ENCODE measurements at regions not wholly inside any gene's neighbourhood (a gene's known extent, or its start where the extent isn't known, plus 50 kb on each side); places are given as distances from the start of the nearest gene placed in this dataset.

GRCh38 chr9:16153221-16153620, 600.4 kb downstream of the CCDC171 start:
- ChIA-PET POLR2A (no interaction called here), CTCF (no interaction called here)
- DNase-seq (ENCODE audit: extremely low spot score) = no peak
- TF ChIP-seq TARDBP (IDR thresholded peaks at IDR 0.05) = no peak

GRCh38 chr9:16153741-16154140, 600.9 kb downstream of the CCDC171 start:
- ChIA-PET CTCF (no interaction called here), POLR2A (no interaction called here)
- no peak for TF ChIP-seq ZNF384 (IDR thresholded peaks at IDR 0.05)
- no peak for TF ChIP-seq FOXK2 (IDR thresholded peaks at IDR 0.05)
- TF ChIP-seq FOXM1 (IDR thresholded peaks at IDR 0.05; ENCODE audit: borderline replicate concordance) = no peak
- TF ChIP-seq ELF4 (IDR thresholded peaks at IDR 0.05) = no peak
- DNase-seq (ENCODE audit: extremely low spot score) = no peak

GRCh38 chr9:16154521-16155078, 601.8 kb downstream of the CCDC171 start:
- no peak for TF ChIP-seq ZNF384 (IDR thresholded peaks at IDR 0.05)
- no peak for TF ChIP-seq FOXM1 (IDR thresholded peaks at IDR 0.05; ENCODE audit: borderline replicate concordance)
- TF ChIP-seq L3MBTL2 (conservative IDR thresholded peaks at IDR 0.05) = peak; percentile 39; the same call in 1 of the 2 replicates
- peak; percentile 58 for TF ChIP-seq PKNOX1 (IDR thresholded peaks at IDR 0.05)
- TF ChIP-seq FOXK2 (IDR thresholded peaks at IDR 0.05) = no peak
- no peak for TF ChIP-seq TARDBP (IDR thresholded peaks at IDR 0.05)
- POLR2A ChIA-PET = interaction anchor here (0.7 kb wide), 1 partner anchor 1419 kb away, joined by 5 read pairs; no protein-coding TSS in a partner anchor
- DNase-seq (ENCODE audit: extremely low spot score) = peak; percentile 63
- CTCF ChIA-PET = interaction anchor here (0.7 kb wide), 1 partner anchor 234 kb away, joined by 5 read pairs; no protein-coding TSS in a partner anchor

- ChIA-PET POLR2A (no interaction called here), CTCF (no interaction called here)
- DNase-seq (ENCODE audit: extremely low spot score) = no peak
- no peak for TF ChIP-seq BHLHE40 (IDR thresholded peaks at IDR 0.05; ENCODE audit: borderline replicate concordance)
- no peak for TF ChIP-seq TARDBP (IDR thresholded peaks at IDR 0.05)
- no peak for TF ChIP-seq FOXA1 (IDR thresholded peaks at IDR 0.05)
- no peak for TF ChIP-seq CTBP1 (IDR thresholded peaks at IDR 0.05; ENCODE audit: borderline replicate concordance)
- no peak for TF ChIP-seq SUZ12 (IDR thresholded peaks at IDR 0.05)
- no peak for TF ChIP-seq LEF1 (IDR thresholded peaks at IDR 0.05; ENCODE audit: borderline replicate concordance)
- no peak for TF ChIP-seq PKNOX1 (IDR thresholded peaks at IDR 0.05)
These were observed 603.0 kb downstream of the CCDC171 start for GRCh38 chr9:16155878-16156277.

GRCh38 chr9:16157216-16157615, 604.4 kb downstream of the CCDC171 start:
- ChIA-PET POLR2A (no interaction called here), CTCF (no interaction called here)
- no peak for DNase-seq (ENCODE audit: extremely low spot score)
- TF ChIP-seq SUZ12 (IDR thresholded peaks at IDR 0.05) = no peak
- TF ChIP-seq NFRKB (IDR thresholded peaks at IDR 0.05) = no peak
- no peak for TF ChIP-seq L3MBTL2 (conservative IDR thresholded peaks at IDR 0.05)
- TF ChIP-seq TARDBP (IDR thresholded peaks at IDR 0.05) = no peak
- TF ChIP-seq BHLHE40 (IDR thresholded peaks at IDR 0.05; ENCODE audit: borderline replicate concordance) = no peak

- ChIA-PET CTCF (no interaction called here), POLR2A (no interaction called here)
- no peak for DNase-seq (ENCODE audit: extremely low spot score)
- TF ChIP-seq FOXK2 (IDR thresholded peaks at IDR 0.05) (no peak), L3MBTL2 (conservative IDR thresholded peaks at IDR 0.05) (no peak), LEF1 (IDR thresholded peaks at IDR 0.05; ENCODE audit: borderline replicate concordance) (no peak), PKNOX1 (IDR thresholded peaks at IDR 0.05) (no peak), NFRKB (IDR thresholded peaks at IDR 0.05) (no peak), HDGF (IDR thresholded peaks at IDR 0.05; ENCODE audit: borderline replicate concordance) (no peak), ZNF384 (IDR thresholded peaks at IDR 0.05) (no peak), FOXM1 (IDR thresholded peaks at IDR 0.05; ENCODE audit: borderline replicate concordance) (no peak), BHLHE40 (IDR thresholded peaks at IDR 0.05; ENCODE audit: borderline replicate concordance) (no peak), CTBP1 (IDR thresholded peaks at IDR 0.05; ENCODE audit: borderline replicate concordance) (no peak), ARNT (IDR thresholded peaks at IDR 0.05) (no peak), TARDBP (IDR thresholded peaks at IDR 0.05) (no peak), SUZ12 (IDR thresholded peaks at IDR 0.05) (no peak), FOXA1 (IDR thresholded peaks at IDR 0.05) (no peak), ELF4 (IDR thresholded peaks at IDR 0.05) (no peak), SP1 (IDR thresholded peaks at IDR 0.05) (no peak)
These were observed 604.8 kb downstream of the CCDC171 start for GRCh38 chr9:16157651-16158050.

- ChIA-PET POLR2A (no interaction called here), CTCF (interaction anchor here (0.5 kb wide), 1 partner anchor 296 kb away, joined by 4 read pairs; no protein-coding TSS in a partner anchor)
- DNase-seq (ENCODE audit: extremely low spot score) = no peak
- TF ChIP-seq HDGF (IDR thresholded peaks at IDR 0.05; ENCODE audit: borderline replicate concordance) (no peak), NFRKB (IDR thresholded peaks at IDR 0.05) (no peak), L3MBTL2 (conservative IDR thresholded peaks at IDR 0.05) (no peak), ELF4 (IDR thresholded peaks at IDR 0.05) (no peak), BHLHE40 (IDR thresholded peaks at IDR 0.05; ENCODE audit: borderline replicate concordance) (no peak), FOXM1 (IDR thresholded peaks at IDR 0.05; ENCODE audit: borderline replicate concordance) (no peak), TARDBP (IDR thresholded peaks at IDR 0.05) (no peak), ZNF384 (IDR thresholded peaks at IDR 0.05) (no peak), CTBP1 (IDR thresholded peaks at IDR 0.05; ENCODE audit: borderline replicate concordance) (no peak), PKNOX1 (IDR thresholded peaks at IDR 0.05) (no peak), FOXK2 (IDR thresholded peaks at IDR 0.05) (no peak), ARNT (IDR thresholded peaks at IDR 0.05) (no peak), LEF1 (IDR thresholded peaks at IDR 0.05; ENCODE audit: borderline replicate concordance) (no peak), SUZ12 (IDR thresholded peaks at IDR 0.05) (no peak), SP1 (IDR thresholded peaks at IDR 0.05) (no peak)
These were observed 605.2 kb downstream of the CCDC171 start for GRCh38 chr9:16158093-16158492.
